Stimulated activated CD4-positive, alpha-beta T cell treated with anti-CD3 and anti-CD28 coated beads, Interleukin-2, amount 100 ng/mL, for 24 hours (primary cell): ENCODE measurements at regions not wholly inside any gene's neighbourhood (a gene's known extent, or its start where the extent isn't known, plus 50 kb on each side); places are given as distances from the start of the nearest gene placed in this dataset.

Experiments used
- DNase-seq, 2 donors: peaks; one replicate each; pipeline ENCODE4 v3.0.0-alpha.2; 2020

GRCh38 chr6:53974941-53975340, 136.3 kb upstream of the MLIP start:
- no peak for DNase-seq

- no peak for DNase-seq
These were observed 135.2 kb upstream of the MLIP start for GRCh38 chr6:53975941-53976615.

- DNase-seq: no peak
These were observed 133.7 kb upstream of the MLIP start for GRCh38 chr6:53977551-53977950.

GRCh38 chr6:53979468-53980067, 131.7 kb upstream of the MLIP start:
- peak in 1 of 2 donors; percentile 17 for DNase-seq

GRCh38 chr6:53982366-53983050, 128.7 kb upstream of the MLIP start:
- no peak for DNase-seq

GRCh38 chr6:53983301-53983700, 127.9 kb upstream of the MLIP start:
- DNase-seq: no peak

GRCh38 chr6:53984163-53984562, 127.1 kb upstream of the MLIP start:
- no peak for DNase-seq

GRCh38 chr6:53984581-53984980, 126.7 kb upstream of the MLIP start:
- no peak for DNase-seq

GRCh38 chr6:53985366-53985765, 125.9 kb upstream of the MLIP start:
- no peak for DNase-seq

GRCh38 chr6:53986165-53986720, 125.0 kb upstream of the MLIP start:
- DNase-seq: peak in 1 of 2 donors; percentile 7

- DNase-seq: no peak
These were observed 124.3 kb upstream of the MLIP start for GRCh38 chr6:53986721-53987521.

- DNase-seq: no peak
These were observed 123.7 kb upstream of the MLIP start for GRCh38 chr6:53987522-53987888.

- no peak for DNase-seq
These were observed 121.7 kb upstream of the MLIP start for GRCh38 chr6:53989504-53989903.

- DNase-seq: no peak
These were observed 118.7 kb upstream of the MLIP start for GRCh38 chr6:53992522-53992921.

- no peak for DNase-seq
These were observed 117.0 kb upstream of the MLIP start for GRCh38 chr6:53994201-53994600.

GRCh38 chr6:53995935-53996334, 115.3 kb upstream of the MLIP start:
- no peak for DNase-seq

GRCh38 chr6:53998303-53998702, 112.9 kb upstream of the MLIP start:
- no peak for DNase-seq

- DNase-seq: no peak
These were observed 112.0 kb upstream of the MLIP start for GRCh38 chr6:53999088-53999755.

- DNase-seq: no peak
These were observed 109.1 kb upstream of the MLIP start for GRCh38 chr6:54002116-54002515.

- DNase-seq: no peak
These were observed 107.9 kb upstream of the MLIP start for GRCh38 chr6:54003316-54003715.

- DNase-seq: no peak
These were observed 102.7 kb upstream of the MLIP start for GRCh38 chr6:54008589-54008988.

GRCh38 chr6:54009052-54009654, 102.1 kb upstream of the MLIP start:
- no peak for DNase-seq
